ENCODE measurements at regions not wholly inside any gene's neighbourhood (a gene's known extent, or its start where the extent isn't known, plus 50 kb on each side); places are given as distances from the start of the nearest gene placed in this dataset.

- Histone ChIP-seq H3K18ac (ENCODE audit: low read depth in 1 of 2, low read length in 2 of 2) (no peak overlapping the region), H4K91ac (ENCODE audit: low read length) (no peak overlapping the region), H3K23ac (ENCODE audit: low read length in 2 of 2) (no peak overlapping the region), H2BK15ac (ENCODE audit: low read depth, poor library complexity, severe bottlenecking) (no peak overlapping the region), H3K9me3 (ENCODE audit: control insufficient read depth, low read length) (no peaks in the 10 kb centered on the region), H3K27ac (ENCODE audit: low read length, poor library complexity, severe bottlenecking) (no peak overlapping the region), H3K4ac (ENCODE audit: low read depth in 1 of 2, low read length in 2 of 2) (no peak overlapping the region), H2AFZ (ENCODE audit: low read depth, low read length) (no peak overlapping the region), H3K9ac (ENCODE audit: low read length) (no peak overlapping the region), H2BK120ac (ENCODE audit: low read depth, low read length) (no peak overlapping the region), H2AK5ac (ENCODE audit: low read length, severe bottlenecking) (no peak overlapping the region), H3K4me3 (ENCODE audit: insufficient read depth in 1 of 2, low read depth in 1 of 2, low read length in 2 of 2) (no peak overlapping the region), H2BK12ac (ENCODE audit: low read length in 2 of 2) (no peak overlapping the region), H3K4me1 (ENCODE audit: control insufficient read depth, insufficient read depth, low read depth, low read length) (peaks cover 2% of the 10 kb centered on the region), H3K27me3 (ENCODE audit: control insufficient read depth in 1 of 2, insufficient read depth in 1 of 2, low read length in 2 of 2) (no peaks in the 10 kb centered on the region), H3K79me1 (replicated peaks; ENCODE audit: low read length, poor library complexity, severe bottlenecking) (no peaks in the 10 kb centered on the region), H4K8ac (ENCODE audit: low read length) (no peak overlapping the region), H3K4me2 (ENCODE audit: low read length, poor library complexity, severe bottlenecking) (no peak overlapping the region), H3K36me3 (ENCODE audit: control insufficient read depth in 1 of 2, insufficient read depth in 2 of 2, low read depth in 1 of 2, low read length in 2 of 2) (no peaks in the 10 kb centered on the region), H3K14ac (ENCODE audit: low read length in 2 of 2) (no peak overlapping the region), H2BK5ac (ENCODE audit: low read depth, low read length, poor library complexity, severe bottlenecking) (no peak overlapping the region)
- no peak for DNase-seq
- 85% methylated on average over 3 of the region's 4 CpGs for WGBS
Measured at GRCh38 chr14:53553221-53553620, 400.1 kb upstream of the DDHD1 start.

GRCh38 chr14:53551862-53552261, 398.7 kb upstream of the DDHD1 start:
- no peak overlapping the region for H4K8ac ChIP-seq (ENCODE audit: low read length)
- H2AK5ac ChIP-seq (ENCODE audit: low read length, severe bottlenecking) = no peak overlapping the region
- no peak overlapping the region for H3K18ac ChIP-seq (ENCODE audit: low read depth in 1 of 2, low read length in 2 of 2)
- H3K14ac ChIP-seq (ENCODE audit: low read length in 2 of 2) = no peak overlapping the region
- H4K91ac ChIP-seq (ENCODE audit: low read length) = no peak overlapping the region
- H3K27ac ChIP-seq (ENCODE audit: low read length, poor library complexity, severe bottlenecking) = no peak overlapping the region
- H3K23ac ChIP-seq (ENCODE audit: low read length in 2 of 2) = no peak overlapping the region
- no peak overlapping the region for H3K4me2 ChIP-seq (ENCODE audit: low read length, poor library complexity, severe bottlenecking)
- no peak overlapping the region for H2BK12ac ChIP-seq (ENCODE audit: low read length in 2 of 2)
- no peaks in the 10 kb centered on the region for H3K79me1 ChIP-seq (replicated peaks; ENCODE audit: low read length, poor library complexity, severe bottlenecking)
- no peak overlapping the region for H2AFZ ChIP-seq (ENCODE audit: low read depth, low read length)
- DNase-seq = no peak
- H3K9ac ChIP-seq (ENCODE audit: low read length) = no peak overlapping the region
- H2BK15ac ChIP-seq (ENCODE audit: low read depth, poor library complexity, severe bottlenecking) = no peak overlapping the region
- no peak overlapping the region for H2BK120ac ChIP-seq (ENCODE audit: low read depth, low read length)
- H2BK5ac ChIP-seq (ENCODE audit: low read depth, low read length, poor library complexity, severe bottlenecking) = no peak overlapping the region
- peaks cover 2% of the 10 kb centered on the region for H3K4me1 ChIP-seq (ENCODE audit: control insufficient read depth, insufficient read depth, low read depth, low read length)
- no peak overlapping the region for H3K4me3 ChIP-seq (ENCODE audit: insufficient read depth in 1 of 2, low read depth in 1 of 2, low read length in 2 of 2)
- no peaks in the 10 kb centered on the region for H3K9me3 ChIP-seq (ENCODE audit: control insufficient read depth, low read length)
- H3K27me3 ChIP-seq (ENCODE audit: control insufficient read depth in 1 of 2, insufficient read depth in 1 of 2, low read length in 2 of 2) = no peaks in the 10 kb centered on the region
- no peak overlapping the region for H3K4ac ChIP-seq (ENCODE audit: low read depth in 1 of 2, low read length in 2 of 2)
- H3K36me3 ChIP-seq (ENCODE audit: control insufficient read depth in 1 of 2, insufficient read depth in 2 of 2, low read depth in 1 of 2, low read length in 2 of 2) = no peaks in the 10 kb centered on the region

- no peak overlapping the region for H3K4me2 ChIP-seq (ENCODE audit: low read length, poor library complexity, severe bottlenecking)
- H2AK5ac ChIP-seq (ENCODE audit: low read length, severe bottlenecking) = no peak overlapping the region
- H3K4ac ChIP-seq (ENCODE audit: low read depth in 1 of 2, low read length in 2 of 2) = no peak overlapping the region
- WGBS = 77% methylated on average over 4 of the region's 5 CpGs
- H3K27ac ChIP-seq (ENCODE audit: low read length, poor library complexity, severe bottlenecking) = no peak overlapping the region
- H3K4me3 ChIP-seq (ENCODE audit: insufficient read depth in 1 of 2, low read depth in 1 of 2, low read length in 2 of 2) = no peak overlapping the region
- H3K18ac ChIP-seq (ENCODE audit: low read depth in 1 of 2, low read length in 2 of 2) = no peak overlapping the region
- no peak overlapping the region for H2BK12ac ChIP-seq (ENCODE audit: low read length in 2 of 2)
- no peaks in the 10 kb centered on the region for H3K36me3 ChIP-seq (ENCODE audit: control insufficient read depth in 1 of 2, insufficient read depth in 2 of 2, low read depth in 1 of 2, low read length in 2 of 2)
- H3K9ac ChIP-seq (ENCODE audit: low read length) = no peak overlapping the region
- no peak overlapping the region for H4K91ac ChIP-seq (ENCODE audit: low read length)
- H3K79me1 ChIP-seq (replicated peaks; ENCODE audit: low read length, poor library complexity, severe bottlenecking) = no peaks in the 10 kb centered on the region
- no peak overlapping the region for H4K8ac ChIP-seq (ENCODE audit: low read length)
- H3K27me3 ChIP-seq (ENCODE audit: control insufficient read depth in 1 of 2, insufficient read depth in 1 of 2, low read length in 2 of 2) = no peaks in the 10 kb centered on the region
- no peaks in the 10 kb centered on the region for H3K9me3 ChIP-seq (ENCODE audit: control insufficient read depth, low read length)
- no peak overlapping the region for H2BK5ac ChIP-seq (ENCODE audit: low read depth, low read length, poor library complexity, severe bottlenecking)
- no peak overlapping the region for H2BK120ac ChIP-seq (ENCODE audit: low read depth, low read length)
- no peak overlapping the region for H2AFZ ChIP-seq (ENCODE audit: low read depth, low read length)
- H3K23ac ChIP-seq (ENCODE audit: low read length in 2 of 2) = no peak overlapping the region
- peaks cover 2% of the 10 kb centered on the region for H3K4me1 ChIP-seq (ENCODE audit: control insufficient read depth, insufficient read depth, low read depth, low read length)
- H2BK15ac ChIP-seq (ENCODE audit: low read depth, poor library complexity, severe bottlenecking) = no peak overlapping the region
- DNase-seq = no peak
- no peak overlapping the region for H3K14ac ChIP-seq (ENCODE audit: low read length in 2 of 2)
Measured at GRCh38 chr14:53550776-53551175, 397.7 kb upstream of the DDHD1 start.

- H3K14ac ChIP-seq (ENCODE audit: low read length in 2 of 2) = no peak overlapping the region
- no peak overlapping the region for H3K4me2 ChIP-seq (ENCODE audit: low read length, poor library complexity, severe bottlenecking)
- H3K27ac ChIP-seq (ENCODE audit: low read length, poor library complexity, severe bottlenecking) = no peak overlapping the region
- H4K8ac ChIP-seq (ENCODE audit: low read length) = no peak overlapping the region
- no peaks in the 10 kb centered on the region for H3K79me1 ChIP-seq (replicated peaks; ENCODE audit: low read length, poor library complexity, severe bottlenecking)
- H3K23ac ChIP-seq (ENCODE audit: low read length in 2 of 2) = no peak overlapping the region
- H2AFZ ChIP-seq (ENCODE audit: low read depth, low read length) = no peak overlapping the region
- no peaks in the 10 kb centered on the region for H3K9me3 ChIP-seq (ENCODE audit: control insufficient read depth, low read length)
- H3K18ac ChIP-seq (ENCODE audit: low read depth in 1 of 2, low read length in 2 of 2) = peak overlapping the region in 1 of 2 experiments; percentile 55
- no peak overlapping the region for H2BK120ac ChIP-seq (ENCODE audit: low read depth, low read length)
- H3K4me1 ChIP-seq (ENCODE audit: control insufficient read depth, insufficient read depth, low read depth, low read length) = peaks cover 2% of the 10 kb centered on the region
- H2AK5ac ChIP-seq (ENCODE audit: low read length, severe bottlenecking) = no peak overlapping the region
- DNase-seq = no peak
- no peak overlapping the region for H2BK15ac ChIP-seq (ENCODE audit: low read depth, poor library complexity, severe bottlenecking)
- H3K27me3 ChIP-seq (ENCODE audit: control insufficient read depth in 1 of 2, insufficient read depth in 1 of 2, low read length in 2 of 2) = no peaks in the 10 kb centered on the region
- H4K91ac ChIP-seq (ENCODE audit: low read length) = no peak overlapping the region
- no peak overlapping the region for H3K9ac ChIP-seq (ENCODE audit: low read length)
- no peaks in the 10 kb centered on the region for H3K36me3 ChIP-seq (ENCODE audit: control insufficient read depth in 1 of 2, insufficient read depth in 2 of 2, low read depth in 1 of 2, low read length in 2 of 2)
- WGBS = 62% methylated on average over 7 of the region's 8 CpGs
- H3K4ac ChIP-seq (ENCODE audit: low read depth in 1 of 2, low read length in 2 of 2) = no peak overlapping the region
- no peak overlapping the region for H3K4me3 ChIP-seq (ENCODE audit: insufficient read depth in 1 of 2, low read depth in 1 of 2, low read length in 2 of 2)
- no peak overlapping the region for H2BK5ac ChIP-seq (ENCODE audit: low read depth, low read length, poor library complexity, severe bottlenecking)
- peak overlapping the region in 1 of 2 experiments; percentile 72 for H2BK12ac ChIP-seq (ENCODE audit: low read length in 2 of 2)
Measured at GRCh38 chr14:53549956-53550355, 396.8 kb upstream of the DDHD1 start.
